Neuronal stem cell (in vitro differentiated cells): ENCODE measurements at regions not wholly inside any gene's neighbourhood (a gene's known extent, or its start where the extent isn't known, plus 50 kb on each side); places are given as distances from the start of the nearest gene placed in this dataset.

ENCODE experiments used
- DNase-seq: peaks from one replicate; pipeline ENCODE4 v3.0.0-alpha.2; 2013; ENCODE audit warnings: low spot score
- H2AFZ ChIP-seq: one replicate; pipeline ENCODE4 v1.6.1; 2013; ENCODE audit warnings: mild to moderate bottlenecking, low read length, inconsistent platforms
- H2AK5ac ChIP-seq: 2 replicates; pipeline ENCODE4 v1.6.1; 2013; ENCODE audit warnings: low read depth, mild to moderate bottlenecking, inconsistent platforms, low read length, moderate library complexity, mixed read lengths
- H2BK120ac ChIP-seq: 2 replicates; pipeline ENCODE4 v1.6.1; 2013; ENCODE audit warnings: low read depth, mild to moderate bottlenecking, inconsistent platforms, low read length, moderate library complexity, mixed read lengths
- H2BK12ac ChIP-seq: one replicate; pipeline ENCODE4 v1.6.1; 2013; ENCODE audit warnings: low read length, inconsistent platforms
- H2BK15ac ChIP-seq: 2 replicates; pipeline ENCODE4 v1.6.1; 2013; ENCODE audit warnings: mild to moderate bottlenecking, low read length, inconsistent platforms, mixed read lengths
- H2BK5ac ChIP-seq: one replicate; pipeline ENCODE4 v1.6.1; 2013; ENCODE audit warnings: inconsistent platforms, mild to moderate bottlenecking, low read length, moderate library complexity
- H3K14ac ChIP-seq: one replicate; pipeline ENCODE4 v1.6.1; 2013; ENCODE audit warnings: low read length, inconsistent platforms
- H3K18ac ChIP-seq: 2 replicates; pipeline ENCODE4 v1.6.1; 2013; ENCODE audit warnings: low read length, inconsistent platforms
- H3K23ac ChIP-seq: 2 replicates; pipeline ENCODE4 v1.6.1; 2013; ENCODE audit warnings: low read depth, mild to moderate bottlenecking, mixed read lengths, low read length, inconsistent platforms; ENCODE audit not compliant: poor library complexity
- H3K27ac ChIP-seq: replicated peaks from 3 replicates; pipeline ENCODE4 v1.5.1; 2013; ENCODE audit warnings: low read length, inconsistent platforms
- H3K27me3 ChIP-seq, 3 experiments: 2 replicates each; pipeline ENCODE4 v1.6.1; 2013; ENCODE audit warnings: low read length in 3 of 3, mild to moderate bottlenecking in 2 of 3, inconsistent platforms in 1 of 3, low read depth in 1 of 3, mixed read lengths in 1 of 3, moderate library complexity in 1 of 3; ENCODE audit not compliant: control insufficient read depth in 3 of 3, insufficient read depth in 3 of 3
- H3K36me3 ChIP-seq, 2 donors: replicated peaks in 1 of 2; 2 replicates each; pipeline ENCODE4 v1.6.1; 2013; ENCODE audit warnings: low read length in 2 of 2; ENCODE audit not compliant: control insufficient read depth in 2 of 2, insufficient read depth in 2 of 2
- H3K4ac ChIP-seq: 2 replicates; pipeline ENCODE4 v1.6.1; 2013; ENCODE audit warnings: inconsistent platforms, mild to moderate bottlenecking, low read length, moderate library complexity
- H3K4me1 ChIP-seq, 2 donors: 1 replicate in 1 of 2; 2 replicates in 1 of 2; pipeline ENCODE4 v1.6.1; 2013; ENCODE audit warnings: low read length in 2 of 2, low read depth in 1 of 2; ENCODE audit not compliant: control insufficient read depth in 2 of 2, insufficient read depth in 1 of 2
- H3K4me2 ChIP-seq: one replicate; pipeline ENCODE4 v1.6.1; 2013; ENCODE audit warnings: mild to moderate bottlenecking, low read length, inconsistent platforms; ENCODE audit not compliant: insufficient read depth, poor library complexity, severe bottlenecking
- H3K4me3 ChIP-seq, 2 donors: 2 replicates each; pipeline ENCODE4 v1.5.1; 2013; ENCODE audit warnings: low read length in 2 of 2, mild to moderate bottlenecking in 2 of 2, inconsistent platforms in 1 of 2, moderate library complexity in 1 of 2
- H3K79me1 ChIP-seq: one replicate; pipeline ENCODE4 v1.6.1; 2013; ENCODE audit warnings: low read depth, mild to moderate bottlenecking, inconsistent platforms, low read length, moderate library complexity
- H3K9ac ChIP-seq: one replicate; pipeline ENCODE4 v1.6.1; 2013; ENCODE audit warnings: mild to moderate bottlenecking, low read depth, low read length, inconsistent platforms; ENCODE audit not compliant: poor library complexity
- H3K9me3 ChIP-seq, 2 donors: replicated peaks in 1 of 2; 2 replicates each; pipeline versions ENCODE3 to v1.6.1; 2013; ENCODE audit warnings: low read length in 2 of 2, mild to moderate bottlenecking in 2 of 2, inconsistent platforms in 1 of 2, low read depth in 1 of 2, mixed read lengths in 1 of 2, moderate library complexity in 1 of 2; ENCODE audit not compliant: control insufficient read depth in 2 of 2, insufficient read depth in 1 of 2
- H4K8ac ChIP-seq: one replicate; pipeline ENCODE4 v1.6.1; 2013; ENCODE audit warnings: low read depth, mild to moderate bottlenecking, inconsistent platforms, low read length, moderate library complexity
- H4K91ac ChIP-seq: one replicate; pipeline ENCODE4 v1.6.1; 2013; ENCODE audit warnings: low read length, low read depth, mild to moderate bottlenecking, inconsistent platforms; ENCODE audit not compliant: poor library complexity
- WGBS, 2 donors: extraction: QIAGEN DNeasy Blood & Tissue Kit; methylation state at CpG; one replicate each; pipeline ENCODE4 v1.1.7; 2013; ENCODE audit warnings: missing lambda C conversion rate in 2 of 2, mixed read lengths in 1 of 2; ENCODE audit not compliant: insufficient read length in 2 of 2, insufficient replicate concordance in 1 of 2; ENCODE audit errors: extremely low coverage in 2 of 2; 5-methylcytosine and 5-hydroxymethylcytosine counted together

DNA sequence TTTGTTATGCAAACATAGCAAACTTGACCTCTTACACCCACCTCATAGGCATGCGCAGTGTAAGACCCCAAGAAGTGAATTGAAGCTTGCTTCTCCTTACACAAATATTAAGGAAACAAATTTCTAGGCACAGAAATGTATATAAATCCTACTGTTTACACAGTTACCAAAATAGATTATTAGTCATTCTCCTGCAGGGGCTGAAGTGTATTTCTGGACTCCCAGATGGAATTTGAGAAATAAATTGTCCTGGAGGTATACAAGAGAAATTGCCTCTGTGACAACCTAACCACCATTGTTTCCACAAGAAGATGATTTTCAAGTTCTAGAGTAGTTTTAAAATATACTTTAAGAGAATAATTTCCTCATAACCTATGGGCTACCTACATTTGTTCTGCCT, 656.0 kb upstream of the MDGA2 start:
- no peak overlapping the region for H3K4me3 ChIP-seq
- no CpG with 5 or more reads among the region's 1 CpG for WGBS, 2 donors
- no peak overlapping the region for H3K14ac ChIP-seq
- H3K4me2 ChIP-seq, result no peak overlapping the region
- H3K4me1 ChIP-seq, result no peaks in the 10 kb centered on the region
- H3K23ac ChIP-seq, result no peak overlapping the region
- H3K9ac ChIP-seq, result no peak overlapping the region
- H2BK120ac ChIP-seq, result no peak overlapping the region
- DNase-seq, result no peak
- no peak overlapping the region for H2BK5ac ChIP-seq
- H4K91ac ChIP-seq, result no peak overlapping the region
- H3K27ac ChIP-seq, result no peak overlapping the region
- no peak overlapping the region for H3K18ac ChIP-seq
- H2BK15ac ChIP-seq, result no peak overlapping the region
- H3K4ac ChIP-seq, result no peak overlapping the region
- no peaks in the 10 kb centered on the region for H3K9me3 ChIP-seq
- H4K8ac ChIP-seq, result no peak overlapping the region
- H3K36me3 ChIP-seq, result no peaks in the 10 kb centered on the region
- H2AFZ ChIP-seq, result no peak overlapping the region
- no peaks in the 10 kb centered on the region for H3K27me3 ChIP-seq
- no peak overlapping the region for H2AK5ac ChIP-seq
- no peak overlapping the region for H2BK12ac ChIP-seq
- no peaks in the 10 kb centered on the region for H3K79me1 ChIP-seq

DNA sequence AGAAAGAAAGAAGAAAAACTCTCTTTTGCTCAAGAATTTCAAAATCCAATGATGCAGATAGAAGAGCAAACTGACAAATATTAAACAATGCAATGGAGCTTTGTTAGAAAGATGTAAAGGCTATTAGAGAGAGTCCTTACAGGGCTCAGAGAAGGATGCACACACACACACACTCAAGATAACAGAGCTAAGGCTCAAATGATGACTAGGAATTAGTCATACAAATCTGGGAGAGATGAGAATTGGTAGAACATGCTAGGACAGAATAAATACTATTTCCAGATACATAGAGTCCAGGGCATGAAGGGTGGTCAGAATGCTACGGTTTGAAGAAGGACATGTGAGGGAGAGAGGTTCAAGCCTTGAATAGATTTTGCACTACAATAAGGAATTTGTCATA, 650.1 kb upstream of the MDGA2 start:
- Histone ChIP-seq H3K4me1 (no peaks in the 10 kb centered on the region), H2BK5ac (no peak overlapping the region), H3K4me2 (no peak overlapping the region), H3K9me3 (no peaks in the 10 kb centered on the region), H3K18ac (no peak overlapping the region), H3K14ac (no peak overlapping the region), H3K9ac (no peak overlapping the region), H3K36me3 (no peaks in the 10 kb centered on the region), H3K23ac (no peak overlapping the region), H4K8ac (no peak overlapping the region), H2BK12ac (no peak overlapping the region), H3K4ac (no peak overlapping the region), H2AFZ (no peak overlapping the region), H3K27ac (no peak overlapping the region), H2BK15ac (no peak overlapping the region), H3K27me3 (no peaks in the 10 kb centered on the region), H3K4me3 (no peak overlapping the region), H4K91ac (no peak overlapping the region), H2BK120ac (no peak overlapping the region), H3K79me1 (no peaks in the 10 kb centered on the region), H2AK5ac (no peak overlapping the region)
- no CpG with 5 or more reads among the region's 1 CpG for WGBS, 2 donors
- no peak for DNase-seq

- Histone ChIP-seq H4K8ac (no peak overlapping the region), H3K4ac (no peak overlapping the region), H3K9ac (no peak overlapping the region), H3K14ac (no peak overlapping the region), H2BK12ac (no peak overlapping the region), H3K79me1 (no peaks in the 10 kb centered on the region), H2BK5ac (no peak overlapping the region), H3K9me3 (no peaks in the 10 kb centered on the region), H2AK5ac (no peak overlapping the region), H4K91ac (no peak overlapping the region), H2BK15ac (no peak overlapping the region), H2BK120ac (no peak overlapping the region), H3K4me1 (no peaks in the 10 kb centered on the region), H3K36me3 (no peaks in the 10 kb centered on the region), H3K18ac (no peak overlapping the region), H3K23ac (no peak overlapping the region), H3K4me3 (no peak overlapping the region), H2AFZ (no peak overlapping the region), H3K4me2 (no peak overlapping the region), H3K27me3 (peaks cover 0 to 3% (median 0%) of the 10 kb centered on the region in 3 experiments), H3K27ac (no peak overlapping the region)
- no peak for DNase-seq
- no CpG with 5 or more reads among the region's 6 CpGs for WGBS, 2 donors
Measured at GRCh38 chr14:48323665-48324064, 648.3 kb upstream of the MDGA2 start.

DNA sequence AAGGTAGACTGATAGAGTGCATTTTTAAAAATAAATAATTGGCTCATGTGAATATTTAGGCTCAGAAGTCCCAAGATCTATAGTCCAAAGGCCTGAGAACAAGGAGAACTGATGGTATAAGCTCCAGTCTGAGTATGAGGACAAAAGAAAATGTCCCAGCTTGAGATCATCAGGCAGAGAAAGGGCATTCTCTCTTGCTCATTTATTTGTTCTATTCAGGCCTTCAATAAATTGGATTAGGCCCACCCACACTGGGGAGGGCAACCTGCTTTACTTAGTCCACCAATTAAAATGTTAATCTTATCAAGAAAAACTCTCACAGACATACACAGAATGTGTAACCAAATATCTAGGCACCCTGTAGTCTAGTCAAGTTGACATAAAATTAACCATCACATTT, 644.4 kb upstream of the MDGA2 start:
- peak; percentile 24 for DNase-seq
- peaks cover 0 to 7% (median 0%) of the 10 kb centered on the region in 3 experiments for H3K27me3 ChIP-seq
- H3K79me1 ChIP-seq, result no peaks in the 10 kb centered on the region
- no peak overlapping the region for H2BK120ac ChIP-seq
- H2BK12ac ChIP-seq, result no peak overlapping the region
- no peak overlapping the region for H2AK5ac ChIP-seq
- H2BK15ac ChIP-seq, result no peak overlapping the region
- H3K14ac ChIP-seq, result no peak overlapping the region
- H3K18ac ChIP-seq, result no peak overlapping the region
- no peaks in the 10 kb centered on the region for H3K4me1 ChIP-seq
- no peak overlapping the region for H3K27ac ChIP-seq
- H3K4me2 ChIP-seq, result no peak overlapping the region
- no peak overlapping the region for H3K4me3 ChIP-seq
- no peak overlapping the region for H2BK5ac ChIP-seq
- no peak overlapping the region for H3K4ac ChIP-seq
- H3K23ac ChIP-seq, result no peak overlapping the region
- H3K36me3 ChIP-seq, result no peaks in the 10 kb centered on the region
- H2AFZ ChIP-seq, result no peak overlapping the region
- H3K9me3 ChIP-seq, result no peaks in the 10 kb centered on the region
- no peak overlapping the region for H3K9ac ChIP-seq
- H4K91ac ChIP-seq, result no peak overlapping the region
- H4K8ac ChIP-seq, result no peak overlapping the region
